ENCODE measurements at regions not wholly inside any gene's neighbourhood (a gene's known extent, or its start where the extent isn't known, plus 50 kb on each side); places are given as distances from the start of the nearest gene placed in this dataset.

DNA sequence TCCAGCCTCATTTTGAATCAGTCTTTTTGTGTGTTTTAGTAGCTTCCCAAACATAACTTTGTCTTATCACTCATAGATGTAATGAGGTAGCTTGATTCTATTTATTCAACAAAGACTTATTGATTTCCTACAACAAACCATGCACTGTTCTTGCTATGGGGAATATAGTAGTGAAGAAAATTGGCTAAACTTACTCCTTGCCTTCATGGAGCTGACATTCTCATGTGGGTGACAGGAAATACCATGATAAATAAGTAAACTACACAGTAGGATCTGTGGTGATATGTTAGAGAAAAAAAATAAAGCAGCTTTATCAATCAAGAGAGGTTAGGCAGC lies 255.7 kb upstream of the TNC start:
- no peak for TF ChIP-seq EZH2phosphoT487 (conservative IDR thresholded peaks at IDR 0.05; ENCODE audit: low read length)
- TF ChIP-seq, protein P1, sequence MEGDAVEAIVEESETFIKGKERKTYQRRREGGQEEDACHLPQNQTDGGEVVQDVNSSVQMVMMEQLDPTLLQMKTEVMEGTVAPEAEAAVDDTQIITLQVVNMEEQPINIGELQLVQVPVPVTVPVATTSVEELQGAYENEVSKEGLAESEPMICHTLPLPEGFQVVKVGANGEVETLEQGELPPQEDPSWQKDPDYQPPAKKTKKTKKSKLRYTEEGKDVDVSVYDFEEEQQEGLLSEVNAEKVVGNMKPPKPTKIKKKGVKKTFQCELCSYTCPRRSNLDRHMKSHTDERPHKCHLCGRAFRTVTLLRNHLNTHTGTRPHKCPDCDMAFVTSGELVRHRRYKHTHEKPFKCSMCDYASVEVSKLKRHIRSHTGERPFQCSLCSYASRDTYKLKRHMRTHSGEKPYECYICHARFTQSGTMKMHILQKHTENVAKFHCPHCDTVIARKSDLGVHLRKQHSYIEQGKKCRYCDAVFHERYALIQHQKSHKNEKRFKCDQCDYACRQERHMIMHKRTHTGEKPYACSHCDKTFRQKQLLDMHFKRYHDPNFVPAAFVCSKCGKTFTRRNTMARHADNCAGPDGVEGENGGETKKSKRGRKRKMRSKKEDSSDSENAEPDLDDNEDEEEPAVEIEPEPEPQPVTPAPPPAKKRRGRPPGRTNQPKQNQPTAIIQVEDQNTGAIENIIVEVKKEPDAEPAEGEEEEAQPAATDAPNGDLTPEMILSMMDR (IDR thresholded peaks at IDR 0.05; ENCODE audit: insufficient read depth, low read length, poor library complexity, severe bottlenecking) = no peak
- Histone ChIP-seq H3K9ac (ENCODE audit: low read length) (no peak overlapping the region), H3K79me2 (ENCODE audit: insufficient read depth, low read length) (no peaks in the 10 kb centered on the region), H3K9me2 (replicated peaks; ENCODE audit: insufficient read depth, low read length) (no peaks in the 10 kb centered on the region), H3K27ac (ENCODE audit: low read depth, low read length) (no peak overlapping the region), H3K4me2 (ENCODE audit: low read depth, low read length, poor library complexity, severe bottlenecking) (no peak overlapping the region), H3K27me3 (ENCODE audit: low read length) (no peaks in the 10 kb centered on the region), H4K20me1 (ENCODE audit: low read depth, low read length) (no peaks in the 10 kb centered on the region), H3F3A (ENCODE audit: insufficient read depth) (no peaks in the 10 kb centered on the region), H3K9me3 (ENCODE audit: insufficient read depth, low read length) (no peaks in the 10 kb centered on the region), H3K4me3 (ENCODE audit: insufficient read depth, low read length, poor library complexity, severe bottlenecking) (no peak overlapping the region), H3K36me3 (ENCODE audit: low read length) (no peaks in the 10 kb centered on the region), H2AFZ (ENCODE audit: low read depth, low read length, severe bottlenecking) (no peak overlapping the region)

DNA sequence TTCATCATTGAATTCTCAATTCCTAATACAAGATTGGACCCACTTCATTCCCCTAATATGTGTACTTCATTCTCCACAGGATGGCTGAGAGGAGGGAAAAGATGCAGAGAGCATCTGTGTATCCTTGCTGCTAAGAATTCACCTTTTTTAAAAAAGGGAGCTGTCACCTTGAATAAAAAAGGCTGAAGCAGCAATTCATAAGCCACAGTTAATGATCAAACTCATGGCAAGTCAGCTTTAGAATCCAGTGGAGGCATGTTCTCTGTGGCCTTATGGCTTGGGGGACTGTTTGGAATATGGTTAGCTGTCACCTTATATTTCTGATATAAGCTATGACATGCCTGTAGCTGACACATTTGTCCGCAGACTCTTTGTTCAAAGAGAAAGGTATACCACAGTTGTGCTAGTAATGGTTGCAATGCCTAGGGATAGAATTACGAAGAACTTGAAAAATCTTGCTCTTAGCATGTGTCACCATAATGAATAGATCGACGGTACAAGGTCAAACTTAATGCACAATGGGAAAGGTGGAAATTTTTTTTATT lies 256.8 kb upstream of the TNC start:
- Histone ChIP-seq H3K79me2 (ENCODE audit: insufficient read depth, low read length) (no peaks in the 10 kb centered on the region), H2AFZ (ENCODE audit: low read depth, low read length, severe bottlenecking) (no peak overlapping the region), H3K9me3 (ENCODE audit: insufficient read depth, low read length) (no peaks in the 10 kb centered on the region), H3K9me2 (replicated peaks; ENCODE audit: insufficient read depth, low read length) (no peaks in the 10 kb centered on the region), H3K36me3 (ENCODE audit: low read length) (no peaks in the 10 kb centered on the region), H4K20me1 (ENCODE audit: low read depth, low read length) (no peaks in the 10 kb centered on the region), H3F3A (ENCODE audit: insufficient read depth) (no peaks in the 10 kb centered on the region), H3K4me2 (ENCODE audit: low read depth, low read length, poor library complexity, severe bottlenecking) (no peak overlapping the region), H3K9ac (ENCODE audit: low read length) (no peak overlapping the region), H3K27ac (ENCODE audit: low read depth, low read length) (no peak overlapping the region), H3K27me3 (ENCODE audit: low read length) (no peaks in the 10 kb centered on the region), H3K4me3 (ENCODE audit: insufficient read depth, low read length, poor library complexity, severe bottlenecking) (no peak overlapping the region)
- no peak for TF ChIP-seq EZH2phosphoT487 (conservative IDR thresholded peaks at IDR 0.05; ENCODE audit: low read length)
- TF ChIP-seq, protein P1 (IDR thresholded peaks at IDR 0.05; ENCODE audit: insufficient read depth, low read length, poor library complexity, severe bottlenecking) = no peak

DNA sequence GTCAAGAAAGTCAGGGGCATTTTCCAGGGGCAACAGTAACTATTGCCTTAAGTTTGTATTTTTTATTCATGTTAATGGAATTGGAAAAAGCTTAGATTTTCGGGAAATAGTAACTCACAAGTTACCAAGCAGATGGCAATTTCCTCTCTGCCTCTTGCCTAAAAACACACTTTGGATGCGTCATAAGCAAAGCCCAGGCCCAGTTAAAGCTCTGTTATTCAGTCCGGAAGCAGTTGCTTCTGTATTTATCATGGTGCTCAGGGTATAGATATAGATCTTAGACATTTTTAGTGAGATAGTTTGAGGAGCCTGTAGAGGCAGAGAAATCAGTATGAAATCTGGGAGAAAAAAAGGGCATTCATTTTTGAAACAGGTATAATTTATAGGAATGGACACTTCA lies 260.3 kb upstream of the TNC start:
- Histone ChIP-seq H3K4me2 (ENCODE audit: low read depth, low read length, poor library complexity, severe bottlenecking) (no peak overlapping the region), H2AFZ (ENCODE audit: low read depth, low read length, severe bottlenecking) (no peak overlapping the region), H3F3A (ENCODE audit: insufficient read depth) (no peaks in the 10 kb centered on the region), H3K9ac (ENCODE audit: low read length) (no peak overlapping the region), H3K9me2 (replicated peaks; ENCODE audit: insufficient read depth, low read length) (no peaks in the 10 kb centered on the region), H3K9me3 (ENCODE audit: insufficient read depth, low read length) (no peaks in the 10 kb centered on the region), H4K20me1 (ENCODE audit: low read depth, low read length) (no peaks in the 10 kb centered on the region), H3K36me3 (ENCODE audit: low read length) (no peaks in the 10 kb centered on the region), H3K27me3 (ENCODE audit: low read length) (no peaks in the 10 kb centered on the region), H3K27ac (ENCODE audit: low read depth, low read length) (no peak overlapping the region), H3K4me3 (ENCODE audit: insufficient read depth, low read length, poor library complexity, severe bottlenecking) (no peak overlapping the region), H3K79me2 (ENCODE audit: insufficient read depth, low read length) (no peaks in the 10 kb centered on the region)
- TF ChIP-seq, protein P1 (IDR thresholded peaks at IDR 0.05; ENCODE audit: insufficient read depth, low read length, poor library complexity, severe bottlenecking) = no peak
- TF ChIP-seq EZH2phosphoT487 (conservative IDR thresholded peaks at IDR 0.05; ENCODE audit: low read length) = no peak
